ENCODE measurements at regions not wholly inside any gene's neighbourhood (a gene's known extent, or its start where the extent isn't known, plus 50 kb on each side); places are given as distances from the start of the nearest gene placed in this dataset.

DNA sequence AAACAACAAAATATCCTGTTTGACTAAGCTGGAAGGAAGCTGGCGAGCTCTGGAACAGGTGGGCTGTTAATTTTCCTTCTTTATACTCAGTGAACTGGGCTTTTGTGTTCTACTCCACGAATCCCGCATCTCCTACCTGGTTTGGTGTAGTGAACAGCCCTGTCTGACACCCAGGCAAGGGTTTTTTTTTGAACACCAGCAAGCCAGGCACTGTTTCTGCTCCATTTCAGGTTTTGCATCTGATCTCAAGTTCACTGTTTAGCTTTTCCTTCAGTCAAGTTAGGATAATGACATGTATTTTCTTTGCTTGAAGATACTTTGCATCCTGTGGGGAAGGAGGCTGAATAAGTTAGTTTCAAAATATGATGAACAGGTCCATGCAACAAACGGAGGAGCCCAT, 204.5 kb downstream of the SEMA6A start:
- TF ChIP-seq POLR2A (IDR thresholded peaks at IDR 0.05) = no peak
- TF ChIP-seq, protein P1, sequence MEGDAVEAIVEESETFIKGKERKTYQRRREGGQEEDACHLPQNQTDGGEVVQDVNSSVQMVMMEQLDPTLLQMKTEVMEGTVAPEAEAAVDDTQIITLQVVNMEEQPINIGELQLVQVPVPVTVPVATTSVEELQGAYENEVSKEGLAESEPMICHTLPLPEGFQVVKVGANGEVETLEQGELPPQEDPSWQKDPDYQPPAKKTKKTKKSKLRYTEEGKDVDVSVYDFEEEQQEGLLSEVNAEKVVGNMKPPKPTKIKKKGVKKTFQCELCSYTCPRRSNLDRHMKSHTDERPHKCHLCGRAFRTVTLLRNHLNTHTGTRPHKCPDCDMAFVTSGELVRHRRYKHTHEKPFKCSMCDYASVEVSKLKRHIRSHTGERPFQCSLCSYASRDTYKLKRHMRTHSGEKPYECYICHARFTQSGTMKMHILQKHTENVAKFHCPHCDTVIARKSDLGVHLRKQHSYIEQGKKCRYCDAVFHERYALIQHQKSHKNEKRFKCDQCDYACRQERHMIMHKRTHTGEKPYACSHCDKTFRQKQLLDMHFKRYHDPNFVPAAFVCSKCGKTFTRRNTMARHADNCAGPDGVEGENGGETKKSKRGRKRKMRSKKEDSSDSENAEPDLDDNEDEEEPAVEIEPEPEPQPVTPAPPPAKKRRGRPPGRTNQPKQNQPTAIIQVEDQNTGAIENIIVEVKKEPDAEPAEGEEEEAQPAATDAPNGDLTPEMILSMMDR (IDR thresholded peaks at IDR 0.05) = no peak
